ENCODE measurements at regions not wholly inside any gene's neighbourhood (a gene's known extent, or its start where the extent isn't known, plus 50 kb on each side); places are given as distances from the start of the nearest gene placed in this dataset.
"Not testable (repeated sequence)": the region's sequence is repeated elsewhere in the genome, so short reads cannot be mapped to it uniquely, and the experiment has no call there.

GRCh38 chr7:136092714-136093113 lies 115.6 kb upstream of the MTPN start:
- TF ChIP-seq POLR2AphosphoS5 (IDR thresholded peaks at IDR 0.05); POLR2A (IDR thresholded peaks at IDR 0.05); CTCF (IDR thresholded peaks at IDR 0.05); EP300 (IDR thresholded peaks at IDR 0.05; ENCODE audit: low read depth): not testable (repeated sequence)

Measured in transverse colon (tissue), 4 donors.